H1 (cell line): ENCODE measurements at regions not wholly inside any gene's neighbourhood (a gene's known extent, or its start where the extent isn't known, plus 50 kb on each side); places are given as distances from the start of the nearest gene placed in this dataset.

Experiments used
- CHD7 ChIP-seq: fragments of 300-600 bp; sonication (generic); IDR thresholded peaks from 2 replicates; pipeline ENCODE4 v1.7.1; 2012; ENCODE audit warnings: low read length, moderate library complexity, mild to moderate bottlenecking, inconsistent platforms; ENCODE audit not compliant: insufficient replicate concordance

- no peak for TF ChIP-seq CHD7
Measured at GRCh38 chr1:194935864-194936263, 1672.4 kb downstream of the KCNT2 start (continued).
